ENCODE measurements at regions not wholly inside any gene's neighbourhood (a gene's known extent, or its start where the extent isn't known, plus 50 kb on each side); places are given as distances from the start of the nearest gene placed in this dataset.

DNA sequence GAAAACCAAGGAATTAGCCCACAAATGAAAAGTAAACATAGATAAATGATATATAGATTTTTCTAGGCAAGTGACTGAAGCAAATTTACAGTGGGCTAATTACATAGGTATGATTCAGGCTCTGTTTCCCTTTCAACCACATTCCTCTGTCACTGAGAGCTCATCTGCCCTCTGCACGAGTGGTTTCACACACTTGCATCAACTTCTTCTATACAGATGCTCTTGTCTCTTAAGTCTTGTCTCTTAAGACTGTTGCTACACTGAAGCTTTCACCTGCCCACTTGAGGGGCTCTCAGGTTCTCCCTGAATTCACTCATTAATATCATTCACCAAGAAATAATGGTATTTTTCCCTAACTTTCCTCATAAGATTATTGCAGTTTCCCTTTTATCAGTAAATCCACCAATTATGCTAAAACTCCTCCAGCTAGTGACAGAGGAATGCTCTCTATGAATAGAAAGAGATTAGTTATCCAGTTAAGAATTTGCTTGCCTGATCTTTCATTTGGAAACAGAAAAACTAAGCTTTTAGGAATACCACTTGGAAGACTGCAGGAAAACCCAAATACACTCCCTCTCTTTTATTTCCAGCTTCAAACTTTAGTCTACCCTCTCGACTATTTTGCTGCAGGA lies 95.7 kb downstream of the ELAPOR2 start:
- intact Hi-C loops (cut with micrococcal nuclease): no loop called here
- POLR2A ChIA-PET: no interaction called here
- Histone ChIP-seq H3K27me3 (replicated peaks in 1 of 4; ENCODE audit: control extremely low read depth in 1 of 4, control insufficient read depth in 3 of 4, insufficient read depth in 4 of 4, low read length in 3 of 4) (no peaks in the 10 kb centered on the region), H3K4me1 (ENCODE audit: control insufficient read depth in 2 of 2, insufficient read depth in 2 of 2, low read length in 2 of 2) (peaks cover 0 to 7% of the 10 kb centered on the region in 2 donors), H3K79me2 (ENCODE audit: control insufficient read depth, insufficient read depth, low read length) (no peaks in the 10 kb centered on the region), H4K20me1 (ENCODE audit: control insufficient read depth, insufficient read depth, low read length, poor library complexity, severe bottlenecking) (no peaks in the 10 kb centered on the region), H3K9ac (ENCODE audit: low read length) (no peak overlapping the region), H3K36me3 (replicated peaks in 1 of 2; ENCODE audit: control extremely low read depth in 1 of 2, control insufficient read depth in 1 of 2, extremely low read depth in 1 of 2, insufficient read depth in 2 of 2, low read length in 1 of 2) (peaks cover 0 to 2% of the 10 kb centered on the region in 2 experiments), H3K27ac (ENCODE audit: low read length in 2 of 2) (no peak overlapping the region), H3K4me3 (ENCODE audit: control extremely low read depth in 1 of 5, extremely low read depth in 1 of 5, insufficient read depth in 1 of 5, low read depth in 2 of 5, low read length in 4 of 5) (no peak overlapping the region), H2AFZ (ENCODE audit: insufficient read depth, low read depth, low read length, poor library complexity, severe bottlenecking) (no peak overlapping the region), H3K4me2 (replicated peaks; ENCODE audit: low read depth, low read length, poor library complexity, severe bottlenecking) (no peak overlapping the region), H3K9me3 (ENCODE audit: control extremely low read depth in 1 of 3, control insufficient read depth in 2 of 3, insufficient read depth in 1 of 3, low read length in 2 of 3) (no peaks in the 10 kb centered on the region)
- no peaks in the 10 kb centered on the region for H3K27me3 Mint-ChIP-seq
- H3K4me3 Mint-ChIP-seq: no peak overlapping the region
- H3K4me1 Mint-ChIP-seq: peaks cover 1% of the 10 kb centered on the region
- no peak for TF ChIP-seq EZH2 (IDR thresholded peaks at IDR 0.05; ENCODE audit: borderline replicate concordance, insufficient read depth, low read depth, low read length, poor library complexity, severe bottlenecking)
- TF ChIP-seq, protein P1, sequence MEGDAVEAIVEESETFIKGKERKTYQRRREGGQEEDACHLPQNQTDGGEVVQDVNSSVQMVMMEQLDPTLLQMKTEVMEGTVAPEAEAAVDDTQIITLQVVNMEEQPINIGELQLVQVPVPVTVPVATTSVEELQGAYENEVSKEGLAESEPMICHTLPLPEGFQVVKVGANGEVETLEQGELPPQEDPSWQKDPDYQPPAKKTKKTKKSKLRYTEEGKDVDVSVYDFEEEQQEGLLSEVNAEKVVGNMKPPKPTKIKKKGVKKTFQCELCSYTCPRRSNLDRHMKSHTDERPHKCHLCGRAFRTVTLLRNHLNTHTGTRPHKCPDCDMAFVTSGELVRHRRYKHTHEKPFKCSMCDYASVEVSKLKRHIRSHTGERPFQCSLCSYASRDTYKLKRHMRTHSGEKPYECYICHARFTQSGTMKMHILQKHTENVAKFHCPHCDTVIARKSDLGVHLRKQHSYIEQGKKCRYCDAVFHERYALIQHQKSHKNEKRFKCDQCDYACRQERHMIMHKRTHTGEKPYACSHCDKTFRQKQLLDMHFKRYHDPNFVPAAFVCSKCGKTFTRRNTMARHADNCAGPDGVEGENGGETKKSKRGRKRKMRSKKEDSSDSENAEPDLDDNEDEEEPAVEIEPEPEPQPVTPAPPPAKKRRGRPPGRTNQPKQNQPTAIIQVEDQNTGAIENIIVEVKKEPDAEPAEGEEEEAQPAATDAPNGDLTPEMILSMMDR (IDR thresholded peaks at IDR 0.05): no peak
- ATAC-seq (ENCODE audit: low read depth) (no peak), DNase-seq (no peak)
- H3K27ac Mint-ChIP-seq: no peak overlapping the region
- no peaks in the 10 kb centered on the region for H3K9me3 Mint-ChIP-seq (ENCODE audit: insufficient read depth)
- WGBS (ENCODE audit: insufficient coverage): 100% methylated on average over 1 of the region's 2 CpGs
- CTCF ChIA-PET: no interaction called here

DNA sequence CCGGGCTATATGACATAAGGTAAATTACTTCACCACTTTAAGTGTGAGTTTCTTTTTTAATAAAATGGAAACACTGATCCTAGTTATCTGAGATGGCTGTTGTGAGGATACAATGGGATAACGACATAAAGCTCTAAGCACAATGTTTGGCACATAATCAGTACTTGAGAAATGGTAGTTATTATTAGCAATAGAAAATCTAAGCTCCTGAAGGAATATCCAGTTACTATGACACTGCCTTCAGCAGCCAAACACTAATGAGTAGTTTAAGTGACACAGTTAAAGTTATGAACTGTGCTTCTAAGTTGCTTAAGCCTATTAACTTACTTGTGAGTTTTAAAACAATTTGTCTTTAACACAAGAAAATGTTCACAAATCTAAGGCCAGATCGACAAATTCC lies 96.8 kb downstream of the ELAPOR2 start:
- Mint-ChIP-seq H3K4me1 (peaks cover 4% of the 10 kb centered on the region), H3K27me3 (no peaks in the 10 kb centered on the region), H3K4me3 (no peak overlapping the region), H3K27ac (no peak overlapping the region), H3K9me3 (ENCODE audit: insufficient read depth) (no peaks in the 10 kb centered on the region)
- intact Hi-C loops (cut with micrococcal nuclease): no loop called here
- no peaks in the 10 kb centered on the region for H4K20me1 ChIP-seq (ENCODE audit: control insufficient read depth, insufficient read depth, low read length, poor library complexity, severe bottlenecking)
- no peaks in the 10 kb centered on the region for H3K27me3 ChIP-seq (replicated peaks in 1 of 4; ENCODE audit: control extremely low read depth in 1 of 4, control insufficient read depth in 3 of 4, insufficient read depth in 4 of 4, low read length in 3 of 4)
- POLR2A ChIA-PET: no interaction called here
- WGBS (ENCODE audit: insufficient coverage): no CpG with 5 or more reads among the region's 3 CpGs
- no peaks in the 10 kb centered on the region for H3K79me2 ChIP-seq (ENCODE audit: control insufficient read depth, insufficient read depth, low read length)
- H3K9me3 ChIP-seq (ENCODE audit: control extremely low read depth in 1 of 3, control insufficient read depth in 2 of 3, insufficient read depth in 1 of 3, low read length in 2 of 3): no peaks in the 10 kb centered on the region
- DNase-seq (no peak), ATAC-seq (ENCODE audit: low read depth) (no peak)
- CTCF ChIA-PET: no interaction called here
- no peak overlapping the region for H3K9ac ChIP-seq (ENCODE audit: low read length)
- no peak overlapping the region for H3K4me3 ChIP-seq (ENCODE audit: control extremely low read depth in 1 of 5, extremely low read depth in 1 of 5, insufficient read depth in 1 of 5, low read depth in 2 of 5, low read length in 4 of 5)
- no peak overlapping the region for H3K27ac ChIP-seq (ENCODE audit: low read length in 2 of 2)
- TF ChIP-seq, protein P1 (IDR thresholded peaks at IDR 0.05): no peak
- TF ChIP-seq EZH2 (IDR thresholded peaks at IDR 0.05; ENCODE audit: borderline replicate concordance, insufficient read depth, low read depth, low read length, poor library complexity, severe bottlenecking): no peak
- no peak overlapping the region for H2AFZ ChIP-seq (ENCODE audit: insufficient read depth, low read depth, low read length, poor library complexity, severe bottlenecking)
- peaks cover 0 to 7% of the 10 kb centered on the region in 2 donors for H3K4me1 ChIP-seq (ENCODE audit: control insufficient read depth in 2 of 2, insufficient read depth in 2 of 2, low read length in 2 of 2)
- no peak overlapping the region for H3K4me2 ChIP-seq (replicated peaks; ENCODE audit: low read depth, low read length, poor library complexity, severe bottlenecking)
- peaks cover 0 to 2% of the 10 kb centered on the region in 2 experiments for H3K36me3 ChIP-seq (replicated peaks in 1 of 2; ENCODE audit: control extremely low read depth in 1 of 2, control insufficient read depth in 1 of 2, extremely low read depth in 1 of 2, insufficient read depth in 2 of 2, low read length in 1 of 2)
